Fibroblast of villous mesenchyme (primary cell): ENCODE measurements at regions not wholly inside any gene's neighbourhood (a gene's known extent, or its start where the extent isn't known, plus 50 kb on each side); places are given as distances from the start of the nearest gene placed in this dataset.

Experiments
- DNase-seq: peaks from one replicate; pipeline ENCODE4 v3.0.0-alpha.2; 2010; ENCODE audit warnings: low read depth
- H3K4me3 ChIP-seq: 2 replicates; pipeline ENCODE4 v1.5.1; 2011; ENCODE audit warnings: low read depth, mild to moderate bottlenecking, low read length
- TF ChIP-seq, protein P1 (sequence below): IDR thresholded peaks from 2 replicates; pipeline ENCODE4 v1.5.1; 2012; ENCODE audit warnings: low read depth, mild to moderate bottlenecking, low read length; ENCODE audit not compliant: insufficient read depth

DNA sequence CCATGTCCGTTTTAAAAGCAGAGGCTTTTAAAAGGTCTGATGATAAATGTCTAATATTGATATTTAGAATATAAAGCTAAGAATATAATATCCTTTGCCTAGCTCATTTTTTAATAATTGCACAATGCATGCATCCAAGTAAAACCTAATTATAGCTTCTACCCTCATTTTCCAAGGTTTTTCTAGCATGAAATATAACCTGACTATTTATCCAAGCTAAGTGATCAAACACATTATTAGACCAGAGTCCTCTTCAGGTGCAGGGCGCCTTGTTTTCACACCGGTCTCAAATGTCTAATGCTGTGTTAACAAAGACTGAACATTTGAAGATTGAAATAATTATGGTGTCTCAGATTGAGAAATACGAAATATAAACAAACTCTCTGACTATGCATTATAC, 648.9 kb upstream of the CXADR start:
- H3K4me3 ChIP-seq: no peak overlapping the region
- no peak for DNase-seq
- TF ChIP-seq, protein P1, sequence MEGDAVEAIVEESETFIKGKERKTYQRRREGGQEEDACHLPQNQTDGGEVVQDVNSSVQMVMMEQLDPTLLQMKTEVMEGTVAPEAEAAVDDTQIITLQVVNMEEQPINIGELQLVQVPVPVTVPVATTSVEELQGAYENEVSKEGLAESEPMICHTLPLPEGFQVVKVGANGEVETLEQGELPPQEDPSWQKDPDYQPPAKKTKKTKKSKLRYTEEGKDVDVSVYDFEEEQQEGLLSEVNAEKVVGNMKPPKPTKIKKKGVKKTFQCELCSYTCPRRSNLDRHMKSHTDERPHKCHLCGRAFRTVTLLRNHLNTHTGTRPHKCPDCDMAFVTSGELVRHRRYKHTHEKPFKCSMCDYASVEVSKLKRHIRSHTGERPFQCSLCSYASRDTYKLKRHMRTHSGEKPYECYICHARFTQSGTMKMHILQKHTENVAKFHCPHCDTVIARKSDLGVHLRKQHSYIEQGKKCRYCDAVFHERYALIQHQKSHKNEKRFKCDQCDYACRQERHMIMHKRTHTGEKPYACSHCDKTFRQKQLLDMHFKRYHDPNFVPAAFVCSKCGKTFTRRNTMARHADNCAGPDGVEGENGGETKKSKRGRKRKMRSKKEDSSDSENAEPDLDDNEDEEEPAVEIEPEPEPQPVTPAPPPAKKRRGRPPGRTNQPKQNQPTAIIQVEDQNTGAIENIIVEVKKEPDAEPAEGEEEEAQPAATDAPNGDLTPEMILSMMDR: no peak

DNA sequence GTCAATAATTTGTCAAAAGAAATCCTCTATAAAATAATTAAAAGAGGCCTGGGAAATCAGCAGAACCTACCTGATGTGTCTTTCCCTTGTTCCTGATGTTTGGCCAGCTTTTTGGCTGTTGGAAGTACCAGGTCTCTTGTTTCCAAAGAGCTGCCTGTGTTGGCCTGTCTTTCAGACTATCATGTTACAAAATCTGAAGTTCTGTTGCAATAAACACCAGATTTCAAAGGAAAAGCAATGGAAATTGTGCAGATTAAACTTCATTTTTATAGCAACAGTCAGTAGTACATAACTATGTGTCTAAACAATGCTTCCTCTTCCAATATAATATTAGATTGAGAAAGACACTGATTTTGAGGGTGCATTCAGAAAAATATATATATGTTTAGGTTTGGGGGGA, 647.2 kb upstream of the CXADR start:
- TF ChIP-seq, protein P1: no peak
- DNase-seq: peak; percentile 47
- H3K4me3 ChIP-seq: no peak overlapping the region

DNA sequence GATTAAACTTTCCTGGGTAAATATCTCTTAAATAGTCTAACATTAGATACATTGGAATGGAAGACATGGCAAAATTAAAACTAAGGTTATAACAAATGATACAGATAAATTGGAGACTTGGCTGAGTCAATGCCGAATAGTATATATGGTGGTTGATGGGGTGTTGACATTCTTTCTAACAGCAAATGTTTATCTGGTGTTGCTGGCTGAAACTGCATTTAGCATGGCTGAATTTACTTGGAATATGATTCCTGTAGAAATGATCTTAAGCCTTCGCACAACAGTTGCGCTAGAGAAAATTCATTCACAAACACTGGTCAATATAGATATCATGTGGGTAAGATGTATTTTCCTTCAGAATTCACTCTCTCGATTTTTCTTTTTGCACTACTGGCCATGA, 646.0 kb upstream of the CXADR start:
- no peak overlapping the region for H3K4me3 ChIP-seq
- DNase-seq: no peak
- TF ChIP-seq, protein P1: no peak

DNA sequence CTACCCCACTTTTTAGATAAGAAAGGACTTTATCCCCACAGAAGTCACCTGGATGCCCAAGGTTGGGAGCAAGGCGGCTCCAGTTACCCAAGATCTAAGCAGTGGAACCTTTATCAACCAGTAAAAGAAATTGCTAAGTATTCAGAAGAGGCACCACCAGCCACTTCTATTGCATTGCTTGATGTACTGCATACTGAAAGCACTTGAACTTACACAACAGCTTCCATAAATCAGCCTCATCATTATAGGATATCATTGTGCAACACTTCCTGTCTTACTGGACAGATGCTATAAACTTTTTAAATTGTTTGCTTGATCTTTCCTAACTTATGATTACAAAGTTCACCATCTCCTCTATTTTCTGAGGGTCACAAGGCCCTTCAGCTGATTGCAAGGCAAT, 642.7 kb upstream of the CXADR start:
- TF ChIP-seq, protein P1: no peak
- H3K4me3 ChIP-seq: no peak overlapping the region
- DNase-seq: peak; percentile 76

DNA sequence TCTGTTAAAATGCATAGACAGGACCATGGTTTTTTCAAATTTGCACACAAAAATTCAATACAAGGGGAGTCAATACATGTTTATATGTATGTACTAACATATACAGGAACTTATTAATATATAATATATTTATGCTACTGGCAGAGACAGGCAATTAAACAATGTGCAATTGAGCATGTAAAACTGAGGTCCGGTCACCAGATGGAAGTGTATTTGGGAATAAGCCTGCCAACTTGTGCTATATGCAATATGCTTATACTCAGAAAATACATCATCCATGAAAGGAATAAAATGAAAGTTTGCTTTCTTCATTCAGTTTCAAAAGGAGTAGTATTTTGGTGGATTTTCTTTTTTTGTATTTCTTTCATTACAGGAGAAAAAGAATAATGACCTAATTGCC, 640.2 kb upstream of the CXADR start:
- H3K4me3 ChIP-seq: no peak overlapping the region
- no peak for DNase-seq
- TF ChIP-seq, protein P1: no peak

DNA sequence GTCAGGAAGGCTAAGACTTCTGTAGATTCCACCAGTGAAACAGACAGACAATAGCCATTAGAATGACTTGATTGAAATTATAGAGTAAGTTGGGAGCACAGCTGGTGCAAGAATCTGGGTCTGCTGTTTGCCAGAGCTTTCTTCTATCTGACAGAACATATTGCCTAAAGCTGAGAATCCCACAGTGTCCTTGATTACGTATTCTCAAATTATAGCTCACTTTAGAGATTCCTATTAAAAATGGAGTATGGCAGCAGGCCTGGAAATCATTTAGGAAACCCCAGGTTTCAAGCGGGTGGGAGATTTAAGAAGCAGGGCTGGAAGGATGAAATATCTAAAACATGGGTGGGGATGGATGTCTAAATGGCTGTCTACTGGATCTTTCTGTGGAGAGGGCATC, 639.7 kb upstream of the CXADR start:
- DNase-seq: no peak
- TF ChIP-seq, protein P1: no peak
- no peak overlapping the region for H3K4me3 ChIP-seq

DNA sequence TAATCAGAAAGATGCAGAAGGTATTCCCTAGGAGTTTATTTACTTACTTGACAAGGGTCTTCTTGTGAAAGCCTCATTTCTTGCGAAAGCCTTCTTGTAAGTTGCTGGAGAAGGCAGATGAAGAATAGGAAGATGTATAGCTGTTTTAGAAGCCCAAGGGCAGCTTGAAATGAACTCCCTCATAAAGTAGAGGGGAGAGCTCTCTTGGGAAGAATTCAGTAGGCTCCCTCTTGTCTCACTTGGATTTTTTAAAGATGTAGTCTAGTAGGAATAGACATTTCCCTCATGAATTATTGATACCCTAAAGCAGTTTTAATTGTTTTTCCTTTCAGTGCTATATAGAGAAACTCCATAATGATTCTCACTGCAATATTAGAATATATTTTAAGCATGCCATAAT, 639.2 kb upstream of the CXADR start:
- no peak overlapping the region for H3K4me3 ChIP-seq
- TF ChIP-seq, protein P1: no peak

More for the DNA sequence above, 639.2 kb upstream of the CXADR start:
- DNase-seq: no peak
